K562 (cell line): ENCODE measurements at regions not wholly inside any gene's neighbourhood (a gene's known extent, or its start where the extent isn't known, plus 50 kb on each side); places are given as distances from the start of the nearest gene placed in this dataset.

Experiments
- CBFB ChIP-seq: sonication (generic); formaldehyde crosslinking; IDR thresholded peaks from 2 replicates; pipeline ENCODE4 v1.4.0; 2020; ENCODE audit warnings: mild to moderate bottlenecking, missing genetic modification reagents
- CBX1 ChIP-seq: sonication (generic); IDR thresholded peaks from 2 replicates; pipeline ENCODE4 v1.6.1; 2016; ENCODE audit warnings: antibody characterized with exemption, low read depth, mild to moderate bottlenecking
- CREM ChIP-seq: IDR thresholded peaks from 2 replicates; pipeline ENCODE4 v1.6.1; 2014; ENCODE audit warnings: antibody characterized with exemption, low read depth
- CTCFL ChIP-seq: IDR thresholded peaks from 2 replicates; pipeline ENCODE4 v1.6.1; 2011; ENCODE audit warnings: borderline replicate concordance, low read depth, mild to moderate bottlenecking, moderate library complexity, low read length; ENCODE audit not compliant: insufficient read depth, poor library complexity, severe bottlenecking
- DIDO1 ChIP-seq: fragments of 450-650 bp; IDR thresholded peaks from 2 replicates; pipeline ENCODE4 v1.6.1; 2016; ENCODE audit warnings: low read depth, missing biosample characterization, missing genetic modification characterization
- DPF2 ChIP-seq: fragments of 450-650 bp; IDR thresholded peaks from 2 replicates; pipeline ENCODE4 v1.6.1; 2016
- E2F5 ChIP-seq: sonication (generic); formaldehyde crosslinking; IDR thresholded peaks from 2 replicates; pipeline ENCODE4 v1.8.0; 2022; ENCODE audit warnings: mild to moderate bottlenecking, missing genetic modification reagents
- ESRRA ChIP-seq: fragments of 450-650 bp; IDR thresholded peaks from 2 replicates; pipeline ENCODE4 v1.6.1; 2014; ENCODE audit warnings: low read depth, mild to moderate bottlenecking, moderate library complexity, borderline replicate concordance
- HDAC1 ChIP-seq, 2 experiments: fragments of 450-650 bp; IDR thresholded peaks; 2 replicates each; pipeline ENCODE4 v1.6.1; 2016 to 2017; ENCODE audit warnings: inconsistent platforms in 1 of 2, mild to moderate bottlenecking in 1 of 2, moderate library complexity in 1 of 2
- L3MBTL2 ChIP-seq: fragments of 450-650 bp; IDR thresholded peaks from 2 replicates; pipeline ENCODE4 v1.6.1; 2016; ENCODE audit warnings: mild to moderate bottlenecking, moderate library complexity
- MLX ChIP-seq, 2 experiments: fragments of 450-650 bp in 1 of 2; sonication (generic) in 1 of 2; formaldehyde crosslinking; conservative IDR thresholded peaks; 2 replicates each; pipeline versions ENCODE4 v1.4.0 to v1.8.1; 2020 to 2022; ENCODE audit warnings: mild to moderate bottlenecking in 1 of 2, missing genetic modification reagents in 1 of 2
- RFX5 ChIP-seq: IDR thresholded peaks from 2 replicates; pipeline ENCODE4 v1.6.1; 2011; ENCODE audit warnings: low read depth, mild to moderate bottlenecking, improper control_type of control experiment, low read length
- SMARCE1 ChIP-seq: fragments of 450-650 bp; IDR thresholded peaks from 2 replicates; pipeline ENCODE4 v1.7.1; 2016; ENCODE audit warnings: mild to moderate bottlenecking
- THRB ChIP-seq: fragments of 450-650 bp; formaldehyde crosslinking; conservative IDR thresholded peaks from 2 replicates; pipeline ENCODE4 v1.4.0; 2022; ENCODE audit warnings: mild to moderate bottlenecking, missing genetic modification characterization
- TSHZ1 ChIP-seq: fragments of 250-450 bp; sonication (Bioruptor Pico); IDR thresholded peaks from 2 replicates; pipeline ENCODE4 v1.4.0; 2020; ENCODE audit warnings: mild to moderate bottlenecking, moderate library complexity
- ZFX ChIP-seq: sonication (generic); formaldehyde crosslinking; IDR thresholded peaks from 2 replicates; pipeline ENCODE4 v1.8.0; 2022; ENCODE audit warnings: mild to moderate bottlenecking, missing genetic modification reagents, moderate library complexity
- ZNF511 ChIP-seq: sonication (generic); formaldehyde crosslinking; IDR thresholded peaks from 2 replicates; pipeline ENCODE4 v1.8.0; 2022; ENCODE audit warnings: mild to moderate bottlenecking, missing genetic modification reagents
- ZNF584 ChIP-seq: fragments of 200-800 bp; sonication (Bioruptor generic); IDR thresholded peaks from 2 replicates; pipeline ENCODE4 v1.6.1; 2016; ENCODE audit warnings: low read depth, mild to moderate bottlenecking, missing genetic modification characterization, missing compliant biosample characterization

GRCh38 chr1:147379889-147380288 is 137.4 kb downstream of the CHD1L start (continued):
- TF ChIP-seq THRB (CRISPR knock-in tag) (no peak), CBX1 (no peak), ZNF584 (CRISPR knock-in tag) (no peak), MLX (CRISPR knock-in tag; conservative IDR thresholded peaks at IDR 0.05) (no peak), ZFX (CRISPR knock-in tag) (0 out of 2 replicates have a peak, but pooled peaks have one; percentile 24), DPF2 (peak; percentile 79), E2F5 (CRISPR knock-in tag) (no peak), ZNF511 (CRISPR knock-in tag) (no peak), ESRRA (no peak), TSHZ1 (CRISPR knock-in tag) (no peak), RFX5 (no peak), CBFB (CRISPR knock-in tag) (no peak), CTCFL (no peak), DIDO1 (tag) (no peak), CREM (peak; percentile 60; the same call in 1 of the 2 replicates), SMARCE1 (0 out of 2 replicates have a peak, but pooled peaks have one; percentile 38), L3MBTL2 (no peak), HDAC1 (IDR thresholded peaks at IDR 0.05) (0 out of 4 replicates have a peak, but pooled peaks of 1 of the 2 experiments have one; percentile 28)
